GM12878 (cell line): ENCODE measurements at regions not wholly inside any gene's neighbourhood (a gene's known extent, or its start where the extent isn't known, plus 50 kb on each side); places are given as distances from the start of the nearest gene placed in this dataset.

Experiments used
- CEBPB ChIP-seq, 2 experiments: fragments of 150-350 bp in 1 of 2; IDR thresholded peaks; 2 replicates each; pipeline ENCODE4 v1.6.1; 2012 to 2014; ENCODE audit warnings: low read depth in 2 of 2, low read length in 2 of 2, borderline replicate concordance in 1 of 2, inconsistent platforms in 1 of 2
- CREB1 ChIP-seq: IDR thresholded peaks from 2 replicates; pipeline ENCODE4 v1.6.1; 2012; ENCODE audit warnings: low read depth, mild to moderate bottlenecking, inconsistent platforms
- FOS ChIP-seq: IDR thresholded peaks from 3 replicates; pipeline ENCODE4 v1.6.1; 2011; ENCODE audit warnings: borderline replicate concordance; ENCODE audit not compliant: insufficient read length; ENCODE audit errors: extremely low read depth
- JUNB ChIP-seq: IDR thresholded peaks from 2 replicates; pipeline ENCODE4 v1.6.1; 2016; ENCODE audit warnings: antibody characterized with exemption, mild to moderate bottlenecking
- KAT2A ChIP-seq: conservative IDR thresholded peaks from 2 replicates; pipeline ENCODE4 v1.6.1; 2011; ENCODE audit warnings: low read depth, low read length; ENCODE audit not compliant: control insufficient read depth
- KDM1A ChIP-seq: fragments of 200-600 bp; sonication (generic); IDR thresholded peaks from 2 replicates; pipeline ENCODE4 v1.6.1; 2016; ENCODE audit warnings: borderline replicate concordance
- MLLT1 ChIP-seq: fragments of 450-650 bp; IDR thresholded peaks from 2 replicates; pipeline ENCODE4 v1.6.1; 2016; ENCODE audit warnings: mild to moderate bottlenecking
- MTA2 ChIP-seq: fragments of 450-650 bp; IDR thresholded peaks from 2 replicates; pipeline ENCODE4 v1.6.1; 2016; ENCODE audit warnings: low read depth, mild to moderate bottlenecking, moderate library complexity
- NBN ChIP-seq: fragments of 450-650 bp; IDR thresholded peaks from 2 replicates; pipeline ENCODE4 v1.6.1; 2016
- NFIC ChIP-seq: IDR thresholded peaks from 2 replicates; pipeline ENCODE4 v1.6.1; 2012; ENCODE audit warnings: low read depth, mild to moderate bottlenecking, inconsistent platforms, low read length, moderate library complexity
- RAD51 ChIP-seq: fragments of 450-650 bp; IDR thresholded peaks from 2 replicates; pipeline ENCODE4 v1.6.1; 2016; ENCODE audit warnings: moderate library complexity, mild to moderate bottlenecking, inconsistent platforms
- RELB ChIP-seq: fragments of 450-650 bp; IDR thresholded peaks from 2 replicates; pipeline ENCODE4 v1.6.1; 2017; ENCODE audit warnings: low read depth, mild to moderate bottlenecking, moderate library complexity
- STAT1 ChIP-seq: fragments of 450-650 bp; conservative IDR thresholded peaks from 2 replicates; pipeline ENCODE4 v1.6.1; 2014; ENCODE audit warnings: antibody characterized with exemption, mild to moderate bottlenecking
- TCF3 ChIP-seq: IDR thresholded peaks from 2 replicates; pipeline ENCODE4 v1.6.1; 2012; ENCODE audit warnings: low read depth, mild to moderate bottlenecking, low read length, borderline replicate concordance; ENCODE audit not compliant: insufficient read depth
- ZNF24 ChIP-seq: fragments of 450-650 bp; IDR thresholded peaks from 2 replicates; pipeline ENCODE4 v1.6.1; 2017; ENCODE audit warnings: antibody characterized with exemption, mild to moderate bottlenecking
- TF ChIP-seq, protein P1 (sequence below): IDR thresholded peaks from 2 replicates; pipeline ENCODE4 v1.6.1; 2012; ENCODE audit warnings: improper control_type of control experiment, low read depth, low read length; ENCODE audit not compliant: insufficient replicate concordance
- TF ChIP-seq, protein P2 (sequence below): IDR thresholded peaks from 2 replicates; pipeline ENCODE4 v1.6.1; 2012; ENCODE audit warnings: low read depth, low read length, improper control_type of control experiment

GRCh38 chr6:40148882-40149573, 214.8 kb upstream of the MOCS1 start (continued):
- no peak for TF ChIP-seq STAT1
- no peak for TF ChIP-seq CEBPB (IDR thresholded peaks at IDR 0.05; ENCODE audit: borderline replicate concordance in 1 of 2, low read depth in 2 of 2, low read length in 2 of 2)
- TF ChIP-seq KAT2A: no peak
- peak; percentile 96 for TF ChIP-seq TCF3
- TF ChIP-seq NBN: peak; percentile 90; the same call in 1 of the 2 replicates
- peak; percentile 96 for TF ChIP-seq MTA2
- peak; percentile 61; the same call in 1 of the 2 replicates for TF ChIP-seq MLLT1
- TF ChIP-seq NFIC: peak; percentile 93
- TF ChIP-seq FOS: no peak
- TF ChIP-seq, protein P1, sequence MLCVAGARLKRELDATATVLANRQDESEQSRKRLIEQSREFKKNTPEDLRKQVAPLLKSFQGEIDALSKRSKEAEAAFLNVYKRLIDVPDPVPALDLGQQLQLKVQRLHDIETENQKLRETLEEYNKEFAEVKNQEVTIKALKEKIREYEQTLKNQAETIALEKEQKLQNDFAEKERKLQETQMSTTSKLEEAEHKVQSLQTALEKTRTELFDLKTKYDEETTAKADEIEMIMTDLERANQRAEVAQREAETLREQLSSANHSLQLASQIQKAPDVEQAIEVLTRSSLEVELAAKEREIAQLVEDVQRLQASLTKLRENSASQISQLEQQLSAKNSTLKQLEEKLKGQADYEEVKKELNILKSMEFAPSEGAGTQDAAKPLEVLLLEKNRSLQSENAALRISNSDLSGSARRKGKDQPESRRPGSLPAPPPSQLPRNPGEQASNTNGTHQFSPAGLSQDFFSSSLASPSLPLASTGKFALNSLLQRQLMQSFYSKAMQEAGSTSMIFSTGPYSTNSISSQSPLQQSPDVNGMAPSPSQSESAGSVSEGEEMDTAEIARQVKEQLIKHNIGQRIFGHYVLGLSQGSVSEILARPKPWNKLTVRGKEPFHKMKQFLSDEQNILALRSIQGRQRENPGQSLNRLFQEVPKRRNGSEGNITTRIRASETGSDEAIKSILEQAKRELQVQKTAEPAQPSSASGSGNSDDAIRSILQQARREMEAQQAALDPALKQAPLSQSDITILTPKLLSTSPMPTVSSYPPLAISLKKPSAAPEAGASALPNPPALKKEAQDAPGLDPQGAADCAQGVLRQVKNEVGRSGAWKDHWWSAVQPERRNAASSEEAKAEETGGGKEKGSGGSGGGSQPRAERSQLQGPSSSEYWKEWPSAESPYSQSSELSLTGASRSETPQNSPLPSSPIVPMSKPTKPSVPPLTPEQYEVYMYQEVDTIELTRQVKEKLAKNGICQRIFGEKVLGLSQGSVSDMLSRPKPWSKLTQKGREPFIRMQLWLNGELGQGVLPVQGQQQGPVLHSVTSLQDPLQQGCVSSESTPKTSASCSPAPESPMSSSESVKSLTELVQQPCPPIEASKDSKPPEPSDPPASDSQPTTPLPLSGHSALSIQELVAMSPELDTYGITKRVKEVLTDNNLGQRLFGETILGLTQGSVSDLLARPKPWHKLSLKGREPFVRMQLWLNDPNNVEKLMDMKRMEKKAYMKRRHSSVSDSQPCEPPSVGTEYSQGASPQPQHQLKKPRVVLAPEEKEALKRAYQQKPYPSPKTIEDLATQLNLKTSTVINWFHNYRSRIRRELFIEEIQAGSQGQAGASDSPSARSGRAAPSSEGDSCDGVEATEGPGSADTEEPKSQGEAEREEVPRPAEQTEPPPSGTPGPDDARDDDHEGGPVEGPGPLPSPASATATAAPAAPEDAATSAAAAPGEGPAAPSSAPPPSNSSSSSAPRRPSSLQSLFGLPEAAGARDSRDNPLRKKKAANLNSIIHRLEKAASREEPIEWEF: no peak
- no peak for TF ChIP-seq JUNB
- TF ChIP-seq RELB: peak; percentile 100
- no peak for TF ChIP-seq CREB1
- TF ChIP-seq, protein P2, sequence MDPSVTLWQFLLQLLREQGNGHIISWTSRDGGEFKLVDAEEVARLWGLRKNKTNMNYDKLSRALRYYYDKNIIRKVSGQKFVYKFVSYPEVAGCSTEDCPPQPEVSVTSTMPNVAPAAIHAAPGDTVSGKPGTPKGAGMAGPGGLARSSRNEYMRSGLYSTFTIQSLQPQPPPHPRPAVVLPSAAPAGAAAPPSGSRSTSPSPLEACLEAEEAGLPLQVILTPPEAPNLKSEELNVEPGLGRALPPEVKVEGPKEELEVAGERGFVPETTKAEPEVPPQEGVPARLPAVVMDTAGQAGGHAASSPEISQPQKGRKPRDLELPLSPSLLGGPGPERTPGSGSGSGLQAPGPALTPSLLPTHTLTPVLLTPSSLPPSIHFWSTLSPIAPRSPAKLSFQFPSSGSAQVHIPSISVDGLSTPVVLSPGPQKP: no peak
- no peak for TF ChIP-seq ZNF24
- no peak for TF ChIP-seq KDM1A
- TF ChIP-seq RAD51: no peak
